Activated CD4-positive, alpha-beta T cell treated with anti-CD3 and anti-CD28 coated beads for 36 hours (primary cell): ENCODE measurements at regions not wholly inside any gene's neighbourhood (a gene's known extent, or its start where the extent isn't known, plus 50 kb on each side); places are given as distances from the start of the nearest gene placed in this dataset.

Source experiments
- ATAC-seq: fragments of 200-7000 bp; cut with Tn5 transposase; one replicate; pipeline ENCODE4 v1.10.0; 2021; ENCODE audit warnings: mild to moderate bottlenecking, moderate library complexity
- CTCF ChIA-PET: fragments of 350-600 bp; sonication (Branson Sonifier 250); formaldehyde crosslinking; loops from one replicate; lab custom pipeline; 2021; ENCODE audit warnings: antibody characterized with exemption; lab: Charles Lee
- POLR2A ChIA-PET: fragments of 350-600 bp; sonication (Branson Sonifier 250); formaldehyde crosslinking; loops from one replicate; lab custom pipeline; 2021; ENCODE audit warnings: antibody characterized with exemption, inconsistent platforms; lab: Charles Lee
- DNase-seq: peaks from one replicate; pipeline ENCODE4 v3.0.0-alpha.2; 2020
- H3K27ac Mint-ChIP-seq: one replicate; pipeline ENCODE4 v1.8.0; 2021; ENCODE audit warnings: mixed read lengths
- H3K27me3 Mint-ChIP-seq: one replicate; pipeline ENCODE4 v1.8.0; 2021; ENCODE audit warnings: mixed read lengths
- H3K36me3 Mint-ChIP-seq: one replicate; pipeline ENCODE4 v1.8.0; 2021; ENCODE audit warnings: low read depth, mixed read lengths
- H3K4me1 Mint-ChIP-seq: one replicate; pipeline ENCODE4 v1.8.0; 2021; ENCODE audit warnings: mixed read lengths
- H3K4me3 Mint-ChIP-seq: one replicate; pipeline ENCODE4 v1.8.0; 2021; ENCODE audit warnings: mild to moderate bottlenecking, moderate library complexity, mixed read lengths
- H3K9me3 Mint-ChIP-seq: one replicate; pipeline ENCODE4 v1.8.0; 2021; ENCODE audit warnings: low read depth, mixed read lengths
- intact Hi-C, 2 experiments: fragments of 100-400 bp; cut with DNase I in 1 of 2; cut with micrococcal nuclease in 1 of 2; formaldehyde crosslinking; loops; one replicate each; pipeline versions ENCODE4 v1.14.2 to v1.15.1; 2022 to 2024; cut with DNase I, micrococcal nuclease

- H3K36me3 Mint-ChIP-seq: no peaks in the 10 kb centered on the region
- H3K27me3 Mint-ChIP-seq: no peaks in the 10 kb centered on the region
- ATAC-seq (no peak), DNase-seq (no peak)
- no peaks in the 10 kb centered on the region for H3K9me3 Mint-ChIP-seq
- CTCF ChIA-PET: no interaction called here
- intact Hi-C loops: no loop called here
- H3K27ac Mint-ChIP-seq: no peak overlapping the region
- POLR2A ChIA-PET: no interaction called here
- H3K4me3 Mint-ChIP-seq: no peak overlapping the region
- H3K4me1 Mint-ChIP-seq: no peaks in the 10 kb centered on the region
These were observed 1363.2 kb upstream of the ACVR2A start for GRCh38 chr2:146481629-146482028.

GRCh38 chr2:146477383-146477782, 1367.4 kb upstream of the ACVR2A start:
- intact Hi-C loops: no loop called here
- Mint-ChIP-seq H3K9me3 (no peaks in the 10 kb centered on the region), H3K36me3 (no peaks in the 10 kb centered on the region), H3K4me1 (no peaks in the 10 kb centered on the region), H3K27ac (no peak overlapping the region), H3K4me3 (no peak overlapping the region), H3K27me3 (no peaks in the 10 kb centered on the region)
- CTCF ChIA-PET: no interaction called here
- POLR2A ChIA-PET: no interaction called here
- no peak for DNase-seq
- no peak for ATAC-seq

GRCh38 chr2:146468578-146468977, 1376.3 kb upstream of the ACVR2A start:
- no peak for DNase-seq
- POLR2A ChIA-PET: no interaction called here
- H3K27me3 Mint-ChIP-seq: no peaks in the 10 kb centered on the region
- CTCF ChIA-PET: no interaction called here
- no peak overlapping the region for H3K4me3 Mint-ChIP-seq
- H3K4me1 Mint-ChIP-seq: no peaks in the 10 kb centered on the region
- no peak for ATAC-seq
- no peaks in the 10 kb centered on the region for H3K36me3 Mint-ChIP-seq
- no peaks in the 10 kb centered on the region for H3K9me3 Mint-ChIP-seq
- intact Hi-C loops: no loop called here
- no peak overlapping the region for H3K27ac Mint-ChIP-seq

GRCh38 chr2:146467425-146467824, 1377.4 kb upstream of the ACVR2A start:
- no peak overlapping the region for H3K27ac Mint-ChIP-seq
- no peak overlapping the region for H3K4me3 Mint-ChIP-seq
- peaks cover 4% of the 10 kb centered on the region for H3K9me3 Mint-ChIP-seq
- DNase-seq: no peak
- POLR2A ChIA-PET: no interaction called here
- ATAC-seq: no peak
- H3K4me1 Mint-ChIP-seq: no peaks in the 10 kb centered on the region
- CTCF ChIA-PET: no interaction called here
- H3K36me3 Mint-ChIP-seq: no peaks in the 10 kb centered on the region
- intact Hi-C loops: no loop called here
- H3K27me3 Mint-ChIP-seq: no peaks in the 10 kb centered on the region

DNA sequence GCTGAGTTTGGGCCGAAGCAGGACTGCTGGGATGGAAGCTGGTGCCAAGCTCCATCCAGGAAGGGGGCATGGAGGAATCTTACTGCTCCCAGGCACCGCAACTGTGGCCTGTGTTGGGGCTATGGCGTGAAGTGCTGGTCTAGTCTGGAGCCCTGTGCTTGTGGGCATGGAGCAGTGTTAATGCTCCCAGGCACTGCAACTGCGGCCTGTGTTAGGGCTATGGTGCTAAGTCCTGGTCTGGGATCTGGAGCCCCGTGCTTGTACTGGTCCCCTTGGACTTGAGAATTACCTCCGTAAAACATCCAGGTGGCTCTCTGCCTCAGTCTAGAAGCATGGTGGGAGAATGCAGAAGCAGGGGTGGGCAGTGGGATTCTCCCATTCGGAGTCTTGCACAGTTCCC, 1379.4 kb upstream of the ACVR2A start:
- Mint-ChIP-seq H3K27ac (no peak overlapping the region), H3K27me3 (no peaks in the 10 kb centered on the region), H3K36me3 (no peaks in the 10 kb centered on the region), H3K4me3 (no peak overlapping the region), H3K4me1 (no peaks in the 10 kb centered on the region), H3K9me3 (peaks cover 4% of the 10 kb centered on the region)
- intact Hi-C loops: no loop called here
- DNase-seq (no peak), ATAC-seq (no peak)
- ChIA-PET POLR2A (no interaction called here), CTCF (no interaction called here)

GRCh38 chr2:146461068-146461467, 1383.8 kb upstream of the ACVR2A start:
- Mint-ChIP-seq H3K36me3 (no peaks in the 10 kb centered on the region), H3K9me3 (peaks cover 14% of the 10 kb centered on the region), H3K27ac (no peak overlapping the region), H3K4me3 (no peak overlapping the region), H3K27me3 (no peaks in the 10 kb centered on the region), H3K4me1 (no peaks in the 10 kb centered on the region)
- intact Hi-C loops: no loop called here
- ChIA-PET CTCF (no interaction called here), POLR2A (no interaction called here)
- no peak for ATAC-seq
- no peak for DNase-seq

DNA sequence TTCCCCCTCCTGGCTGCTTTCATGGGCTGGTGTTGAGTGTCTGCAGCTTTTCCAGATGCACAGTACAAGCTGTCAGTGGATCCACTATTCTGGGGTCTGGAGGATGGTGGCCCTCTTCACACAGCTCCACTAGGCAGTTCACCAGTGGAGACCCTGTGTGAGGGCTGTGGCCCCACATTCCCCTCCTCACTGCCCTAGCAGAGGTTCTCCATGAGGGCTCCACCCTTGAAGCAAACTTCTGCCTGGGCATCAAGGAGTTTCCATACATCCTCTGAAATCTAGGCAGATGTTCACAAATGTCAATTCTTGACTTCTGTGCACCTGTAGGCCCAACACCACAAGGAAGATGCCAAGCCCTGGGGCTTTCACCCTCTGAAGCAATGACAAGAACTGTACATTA, 1386.2 kb upstream of the ACVR2A start:
- no peak overlapping the region for H3K4me3 Mint-ChIP-seq
- intact Hi-C loops: no loop called here
- DNase-seq (no peak), ATAC-seq (no peak)
- no peaks in the 10 kb centered on the region for H3K36me3 Mint-ChIP-seq
- ChIA-PET CTCF (no interaction called here), POLR2A (interaction anchor here (0.6 kb wide), 1 partner anchor 914 kb away, joined by 6 read pairs; no protein-coding TSS in a partner anchor)
- H3K27ac Mint-ChIP-seq: no peak overlapping the region
- H3K9me3 Mint-ChIP-seq: peaks cover 14% of the 10 kb centered on the region
- H3K27me3 Mint-ChIP-seq: no peaks in the 10 kb centered on the region
- no peaks in the 10 kb centered on the region for H3K4me1 Mint-ChIP-seq

DNA sequence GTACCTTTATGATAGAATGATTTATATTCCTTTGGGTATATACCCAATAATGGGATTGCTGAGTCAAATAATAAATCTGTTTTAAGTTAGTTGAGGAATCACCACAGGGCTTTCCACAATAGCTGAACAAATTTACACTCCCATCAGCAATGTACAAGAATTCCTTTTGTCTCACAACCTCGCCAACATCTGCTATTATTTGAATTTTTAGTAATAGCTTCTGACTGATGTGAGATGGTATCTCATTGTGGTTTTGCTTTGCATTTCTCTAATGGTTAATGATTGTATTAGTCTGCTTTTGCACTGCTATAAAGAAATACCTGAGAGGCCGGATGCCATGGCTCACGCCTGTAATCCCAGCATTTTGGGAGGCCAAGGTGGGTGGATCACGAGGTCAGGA, 1387.6 kb upstream of the ACVR2A start:
- DNase-seq (no peak), ATAC-seq (no peak)
- CTCF ChIA-PET: no interaction called here
- H3K4me1 Mint-ChIP-seq: no peaks in the 10 kb centered on the region
- peaks cover 10% of the 10 kb centered on the region for H3K9me3 Mint-ChIP-seq
- POLR2A ChIA-PET: no interaction called here
- H3K36me3 Mint-ChIP-seq: no peaks in the 10 kb centered on the region
- H3K27ac Mint-ChIP-seq: no peak overlapping the region
- H3K27me3 Mint-ChIP-seq: no peaks in the 10 kb centered on the region
- intact Hi-C loops: no loop called here
- no peak overlapping the region for H3K4me3 Mint-ChIP-seq

DNA sequence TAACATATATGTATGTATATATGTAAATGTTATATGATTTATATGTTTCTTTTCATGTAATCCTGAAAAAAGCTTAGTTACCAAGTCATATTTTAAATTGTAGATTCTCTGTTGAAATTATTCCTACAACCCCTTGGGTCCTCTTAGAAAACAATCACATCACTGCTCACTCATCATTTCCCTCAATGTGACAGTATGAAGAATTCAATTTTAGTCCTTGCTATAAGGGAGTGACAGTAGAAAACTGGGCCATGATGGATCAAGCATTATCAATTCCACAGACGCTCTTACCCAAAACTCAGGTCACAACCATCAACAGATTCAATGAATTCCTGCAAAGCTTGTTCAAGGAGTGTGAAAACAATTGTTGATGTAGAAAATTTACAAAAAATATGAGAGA, 1389.5 kb upstream of the ACVR2A start:
- CTCF ChIA-PET: no interaction called here
- Mint-ChIP-seq H3K9me3 (peaks cover 9% of the 10 kb centered on the region), H3K4me3 (no peak overlapping the region), H3K27me3 (no peaks in the 10 kb centered on the region), H3K4me1 (no peaks in the 10 kb centered on the region), H3K27ac (no peak overlapping the region), H3K36me3 (no peaks in the 10 kb centered on the region)
- DNase-seq (no peak), ATAC-seq (no peak)
- POLR2A ChIA-PET: no interaction called here
- intact Hi-C loops: no loop called here

GRCh38 chr2:146451972-146452371, 1392.9 kb upstream of the ACVR2A start:
- peaks cover 2% of the 10 kb centered on the region for H3K9me3 Mint-ChIP-seq
- H3K27ac Mint-ChIP-seq: no peak overlapping the region
- ATAC-seq: no peak
- DNase-seq: no peak
- no peaks in the 10 kb centered on the region for H3K4me1 Mint-ChIP-seq
- no peaks in the 10 kb centered on the region for H3K27me3 Mint-ChIP-seq
- CTCF ChIA-PET: no interaction called here
- H3K4me3 Mint-ChIP-seq: no peak overlapping the region
- POLR2A ChIA-PET: no interaction called here
- intact Hi-C loops: no loop called here
- no peaks in the 10 kb centered on the region for H3K36me3 Mint-ChIP-seq

DNA sequence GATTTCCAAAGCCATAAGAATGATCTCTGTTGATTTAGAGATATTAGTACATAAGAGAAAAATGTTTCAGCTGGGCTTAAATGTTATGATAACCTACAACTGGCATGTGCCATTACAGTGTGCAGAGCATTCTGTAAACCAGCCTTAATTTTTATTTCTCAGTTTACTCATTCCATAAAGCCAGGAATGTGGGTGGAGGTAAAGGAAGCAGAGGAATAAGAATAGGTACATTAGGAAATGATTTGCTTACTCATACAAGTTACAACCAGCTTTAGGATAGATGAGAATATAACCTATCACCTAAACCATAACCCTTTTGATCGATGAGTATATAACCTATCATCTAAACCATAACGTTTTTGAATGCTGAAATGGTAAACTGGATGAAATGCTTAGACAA, 1394.7 kb upstream of the ACVR2A start:
- ATAC-seq (no peak), DNase-seq (no peak)
- ChIA-PET CTCF (no interaction called here), POLR2A (no interaction called here)
- intact Hi-C loops: no loop called here
- Mint-ChIP-seq H3K36me3 (no peaks in the 10 kb centered on the region), H3K4me3 (no peak overlapping the region), H3K27me3 (no peaks in the 10 kb centered on the region), H3K27ac (no peak overlapping the region), H3K9me3 (no peaks in the 10 kb centered on the region), H3K4me1 (no peaks in the 10 kb centered on the region)

- ChIA-PET POLR2A (no interaction called here), CTCF (no interaction called here)
- ATAC-seq (no peak), DNase-seq (no peak)
- Mint-ChIP-seq H3K9me3 (no peaks in the 10 kb centered on the region), H3K27ac (no peak overlapping the region), H3K36me3 (no peaks in the 10 kb centered on the region), H3K27me3 (no peaks in the 10 kb centered on the region), H3K4me1 (no peaks in the 10 kb centered on the region), H3K4me3 (no peak overlapping the region)
- intact Hi-C loops: no loop called here
These were observed 1399.8 kb upstream of the ACVR2A start for GRCh38 chr2:146444987-146445386.

DNA sequence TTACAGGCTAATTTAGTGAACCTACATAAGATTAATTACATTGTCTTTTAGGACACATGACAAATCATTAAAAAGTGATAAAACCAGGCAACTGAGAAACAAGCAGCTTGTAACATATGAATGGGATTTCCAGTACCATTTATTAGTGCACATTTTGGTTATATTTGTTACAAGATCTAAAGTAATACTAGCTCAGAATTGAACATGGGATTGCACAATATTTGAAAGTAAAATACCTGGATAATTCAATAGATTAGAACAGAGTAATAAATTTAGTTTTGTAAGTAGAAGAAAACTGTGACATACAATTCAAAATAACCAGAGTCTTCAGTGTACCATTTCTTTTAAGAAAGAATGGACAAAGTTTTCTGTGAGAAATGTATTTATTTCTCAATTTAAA, 1400.7 kb upstream of the ACVR2A start:
- DNase-seq (no peak), ATAC-seq (no peak)
- Mint-ChIP-seq H3K27me3 (no peaks in the 10 kb centered on the region), H3K9me3 (no peaks in the 10 kb centered on the region), H3K4me3 (no peak overlapping the region), H3K27ac (no peak overlapping the region), H3K4me1 (no peaks in the 10 kb centered on the region), H3K36me3 (no peaks in the 10 kb centered on the region)
- POLR2A ChIA-PET: no interaction called here
- CTCF ChIA-PET: interaction anchor here (1.9 kb wide), 1 partner anchor 9 kb away, joined by 5 read pairs; no protein-coding TSS in a partner anchor
- intact Hi-C loops: no loop called here
